PC-3 (cell line): ENCODE measurements at regions not wholly inside any gene's neighbourhood (a gene's known extent, or its start where the extent isn't known, plus 50 kb on each side); places are given as distances from the start of the nearest gene placed in this dataset.

ENCODE experiments used
- CTCF ChIP-seq: fragments of 300-600 bp; sonication (generic); conservative IDR thresholded peaks from 2 replicates; pipeline ENCODE4 v1.5.1; 2017; ENCODE audit warnings: antibody characterized with exemption, low read depth, mild to moderate bottlenecking, low read length
- EZH2 ChIP-seq: fragments of 300-600 bp; sonication (generic); IDR thresholded peaks from one replicate; pipeline ENCODE4 v1.6.1; 2017; ENCODE audit warnings: antibody characterized with exemption, mild to moderate bottlenecking, low read length; ENCODE audit not compliant: unreplicated experiment

GRCh38 chr2:39570614-39571013 is 95.1 kb upstream of the TMEM178A start:
- TF ChIP-seq CTCF (no peak), EZH2 (no peak)
